ENCODE measurements at regions not wholly inside any gene's neighbourhood (a gene's known extent, or its start where the extent isn't known, plus 50 kb on each side); places are given as distances from the start of the nearest gene placed in this dataset.

GRCh38 chr12:105907982-105908381 lies 230.8 kb downstream of the NUAK1 start:
- no peak for FAIRE-seq

- FAIRE-seq = no peak
Observed at GRCh38 chr12:105910030-105910429, 228.7 kb downstream of the NUAK1 start.

GRCh38 chr12:105911966-105912365 lies 226.8 kb downstream of the NUAK1 start:
- no peak for FAIRE-seq

- FAIRE-seq = no peak
Observed at GRCh38 chr12:105912882-105913678, 225.7 kb downstream of the NUAK1 start.

GRCh38 chr12:105915997-105916759 lies 222.6 kb downstream of the NUAK1 start:
- no peak for FAIRE-seq

- FAIRE-seq = no peak
Observed at GRCh38 chr12:105916760-105917039, 222.1 kb downstream of the NUAK1 start.

- no peak for FAIRE-seq
Observed at GRCh38 chr12:105920161-105920684, 218.5 kb downstream of the NUAK1 start.

- no peak for FAIRE-seq
Observed at GRCh38 chr12:105921055-105921454, 217.7 kb downstream of the NUAK1 start.

GRCh38 chr12:105921872-105922669 lies 216.7 kb downstream of the NUAK1 start:
- no peak for FAIRE-seq

GRCh38 chr12:105922670-105923102 lies 216.1 kb downstream of the NUAK1 start:
- FAIRE-seq = no peak

GRCh38 chr12:105924526-105925208 lies 214.1 kb downstream of the NUAK1 start:
- no peak for FAIRE-seq

GRCh38 chr12:105927564-105927963 lies 211.2 kb downstream of the NUAK1 start:
- no peak for FAIRE-seq

- no peak for FAIRE-seq
Observed at GRCh38 chr12:105928436-105928835, 210.3 kb downstream of the NUAK1 start.

- no peak for FAIRE-seq
Observed at GRCh38 chr12:105929192-105929591, 209.6 kb downstream of the NUAK1 start.

- FAIRE-seq = no peak
Observed at GRCh38 chr12:105930557-105931503, 207.9 kb downstream of the NUAK1 start.

- no peak for FAIRE-seq
Observed at GRCh38 chr12:105931762-105932570, 206.8 kb downstream of the NUAK1 start.

- no peak for FAIRE-seq
Observed at GRCh38 chr12:105933671-105934665, 204.8 kb downstream of the NUAK1 start.

- FAIRE-seq = no peak
Observed at GRCh38 chr12:105935106-105935505, 203.6 kb downstream of the NUAK1 start.

GRCh38 chr12:105935981-105936380 lies 202.8 kb downstream of the NUAK1 start:
- no peak for FAIRE-seq
